ENCODE measurements at regions not wholly inside any gene's neighbourhood (a gene's known extent, or its start where the extent isn't known, plus 50 kb on each side); places are given as distances from the start of the nearest gene placed in this dataset.

DNA sequence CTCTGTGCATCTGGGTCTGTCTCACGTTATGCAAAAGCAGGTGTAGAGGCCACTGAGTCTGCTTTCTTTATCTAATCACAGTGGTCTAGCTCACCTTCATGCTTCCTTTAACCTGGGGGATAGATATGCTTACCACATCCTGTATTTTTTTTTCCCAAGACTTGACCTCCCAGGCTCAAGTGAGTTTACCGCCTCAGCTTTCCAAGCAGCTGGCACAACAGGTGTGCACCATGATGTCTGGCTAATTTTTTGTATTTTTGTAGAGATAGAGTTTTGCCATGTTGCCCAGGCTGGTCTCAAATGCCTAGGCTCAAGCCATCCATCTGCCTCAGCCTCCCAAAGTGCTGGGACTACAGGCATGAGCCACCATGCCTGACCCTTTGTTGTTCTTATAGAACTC is 236.0 kb downstream of the ATP23 start:
- DNase-seq (ENCODE audit: unreplicated experiment): no peak
- Mint-ChIP-seq H3K4me3 (ENCODE audit: unreplicated experiment) (no peak overlapping the region), H3K9me3 (ENCODE audit: unreplicated experiment) (no peaks in the 10 kb centered on the region), H3K36me3 (ENCODE audit: insufficient read depth, unreplicated experiment) (no peaks in the 10 kb centered on the region), H3K27me3 (ENCODE audit: insufficient read depth, unreplicated experiment) (no peaks in the 10 kb centered on the region), H3K4me1 (ENCODE audit: insufficient read depth, unreplicated experiment) (no peaks in the 10 kb centered on the region), H3K27ac (ENCODE audit: low read depth, unreplicated experiment) (no peak overlapping the region)
- no TSS peak for BruUV-seq (replicated peaks)
- intact Hi-C loops (cut with micrococcal nuclease): no loop called here
- ChIA-PET POLR2A (no interaction called here), CTCF (interaction anchor here (1.1 kb wide), 1 partner anchor 56 kb away, joined by 3 read pairs; no protein-coding TSS in a partner anchor)
- TF ChIP-seq, protein P1, sequence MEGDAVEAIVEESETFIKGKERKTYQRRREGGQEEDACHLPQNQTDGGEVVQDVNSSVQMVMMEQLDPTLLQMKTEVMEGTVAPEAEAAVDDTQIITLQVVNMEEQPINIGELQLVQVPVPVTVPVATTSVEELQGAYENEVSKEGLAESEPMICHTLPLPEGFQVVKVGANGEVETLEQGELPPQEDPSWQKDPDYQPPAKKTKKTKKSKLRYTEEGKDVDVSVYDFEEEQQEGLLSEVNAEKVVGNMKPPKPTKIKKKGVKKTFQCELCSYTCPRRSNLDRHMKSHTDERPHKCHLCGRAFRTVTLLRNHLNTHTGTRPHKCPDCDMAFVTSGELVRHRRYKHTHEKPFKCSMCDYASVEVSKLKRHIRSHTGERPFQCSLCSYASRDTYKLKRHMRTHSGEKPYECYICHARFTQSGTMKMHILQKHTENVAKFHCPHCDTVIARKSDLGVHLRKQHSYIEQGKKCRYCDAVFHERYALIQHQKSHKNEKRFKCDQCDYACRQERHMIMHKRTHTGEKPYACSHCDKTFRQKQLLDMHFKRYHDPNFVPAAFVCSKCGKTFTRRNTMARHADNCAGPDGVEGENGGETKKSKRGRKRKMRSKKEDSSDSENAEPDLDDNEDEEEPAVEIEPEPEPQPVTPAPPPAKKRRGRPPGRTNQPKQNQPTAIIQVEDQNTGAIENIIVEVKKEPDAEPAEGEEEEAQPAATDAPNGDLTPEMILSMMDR (IDR thresholded peaks at IDR 0.05; ENCODE audit: unreplicated experiment): no peak

DNA sequence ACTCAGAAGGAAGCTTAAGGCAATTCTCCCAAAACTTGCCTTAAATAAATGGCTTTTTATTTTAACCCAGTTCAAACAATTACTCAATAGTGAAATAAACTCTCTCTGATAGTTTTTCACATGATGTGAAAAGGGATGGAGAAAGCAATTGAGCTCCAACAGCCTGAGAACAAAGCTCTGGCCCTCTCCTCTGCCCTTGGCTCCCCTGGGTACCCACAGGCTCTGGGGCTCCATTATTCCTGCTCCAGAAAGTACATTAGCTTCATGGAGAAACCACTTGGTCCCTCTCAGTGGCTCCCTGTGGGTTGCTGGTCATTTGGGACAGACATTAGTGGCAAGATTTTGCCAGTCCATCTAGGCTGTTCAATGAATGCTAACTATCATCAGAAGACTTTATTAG is 242.8 kb downstream of the ATP23 start:
- intact Hi-C loops (cut with micrococcal nuclease): no loop called here
- no peak overlapping the region for H3K4me3 Mint-ChIP-seq (ENCODE audit: unreplicated experiment)
- POLR2A ChIA-PET: no interaction called here

DNA sequence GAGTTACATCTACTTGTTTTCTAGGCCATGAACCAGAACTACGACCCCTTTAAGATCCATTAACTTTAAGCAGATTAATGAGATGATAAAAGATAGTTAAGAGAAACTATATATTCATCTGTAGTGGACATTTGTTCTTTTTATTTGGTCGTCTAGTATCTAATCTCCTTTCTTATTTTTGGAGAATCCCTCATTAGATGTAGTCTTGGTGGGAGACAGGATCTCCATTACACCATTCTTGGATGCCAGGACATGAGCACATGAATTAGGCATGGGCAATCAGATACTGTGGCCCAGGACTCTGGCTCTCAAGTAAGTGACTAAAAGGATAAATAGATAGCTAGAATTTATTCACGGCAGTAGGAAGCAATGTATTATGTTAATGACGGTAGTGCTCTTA is 245.0 kb downstream of the ATP23 start:
- no peak overlapping the region for H3K4me3 Mint-ChIP-seq (ENCODE audit: unreplicated experiment)
- no peaks in the 10 kb centered on the region for H3K27me3 Mint-ChIP-seq (ENCODE audit: insufficient read depth, unreplicated experiment)
- no peaks in the 10 kb centered on the region for H3K9me3 Mint-ChIP-seq (ENCODE audit: unreplicated experiment)
- no peaks in the 10 kb centered on the region for H3K4me1 Mint-ChIP-seq (ENCODE audit: insufficient read depth, unreplicated experiment)
- intact Hi-C loops (cut with micrococcal nuclease): no loop called here
- DNase-seq (ENCODE audit: unreplicated experiment): no peak
- H3K36me3 Mint-ChIP-seq (ENCODE audit: insufficient read depth, unreplicated experiment): no peaks in the 10 kb centered on the region
- TF ChIP-seq, protein P1 (IDR thresholded peaks at IDR 0.05; ENCODE audit: unreplicated experiment): no peak
- H3K27ac Mint-ChIP-seq (ENCODE audit: low read depth, unreplicated experiment): no peak overlapping the region
- BruUV-seq (replicated peaks): no TSS peak
- ChIA-PET POLR2A (no interaction called here), CTCF (interaction anchor here (0.5 kb wide), 1 partner anchor 120 kb away, joined by 4 read pairs; no protein-coding TSS in a partner anchor)

More for the DNA sequence above, 242.8 kb downstream of the ATP23 start:
- H3K36me3 Mint-ChIP-seq (ENCODE audit: insufficient read depth, unreplicated experiment): no peaks in the 10 kb centered on the region
- CTCF ChIA-PET: interaction anchor here (0.6 kb wide), 1 partner anchor 866 kb away, joined by 3 read pairs; no protein-coding TSS in a partner anchor
- H3K27me3 Mint-ChIP-seq (ENCODE audit: insufficient read depth, unreplicated experiment): no peaks in the 10 kb centered on the region
- no peaks in the 10 kb centered on the region for H3K4me1 Mint-ChIP-seq (ENCODE audit: insufficient read depth, unreplicated experiment)
- no TSS peak for BruUV-seq (replicated peaks)
- TF ChIP-seq, protein P1 (IDR thresholded peaks at IDR 0.05; ENCODE audit: unreplicated experiment): no peak
- no peak for DNase-seq (ENCODE audit: unreplicated experiment)
- no peaks in the 10 kb centered on the region for H3K9me3 Mint-ChIP-seq (ENCODE audit: unreplicated experiment)
- no peak overlapping the region for H3K27ac Mint-ChIP-seq (ENCODE audit: low read depth, unreplicated experiment)

DNA sequence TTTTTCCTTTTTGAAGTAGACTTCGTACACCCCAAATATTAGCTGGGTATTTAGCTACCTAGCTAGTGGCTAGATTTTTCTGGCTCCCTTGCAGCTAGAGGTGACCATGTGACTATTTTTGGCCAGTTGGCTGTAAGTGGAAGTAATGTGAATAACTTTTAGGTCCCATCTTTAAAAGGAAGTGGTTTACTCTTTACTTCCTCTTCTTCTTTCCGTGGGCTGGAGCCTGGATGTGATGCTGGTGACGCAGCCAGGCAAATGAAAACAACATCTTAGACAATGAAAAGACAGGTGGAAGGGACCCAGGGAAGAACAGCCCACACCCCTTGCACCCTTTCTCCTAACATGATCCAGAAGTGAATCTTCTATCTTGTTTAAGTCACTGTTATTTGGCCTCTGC is 245.5 kb downstream of the ATP23 start:
- CTCF ChIA-PET: no interaction called here
- POLR2A ChIA-PET: no interaction called here
- Mint-ChIP-seq H3K4me1 (ENCODE audit: insufficient read depth, unreplicated experiment) (no peaks in the 10 kb centered on the region), H3K36me3 (ENCODE audit: insufficient read depth, unreplicated experiment) (no peaks in the 10 kb centered on the region), H3K4me3 (ENCODE audit: unreplicated experiment) (no peak overlapping the region), H3K27me3 (ENCODE audit: insufficient read depth, unreplicated experiment) (no peaks in the 10 kb centered on the region), H3K9me3 (ENCODE audit: unreplicated experiment) (no peaks in the 10 kb centered on the region), H3K27ac (ENCODE audit: low read depth, unreplicated experiment) (no peak overlapping the region)
- no peak for DNase-seq (ENCODE audit: unreplicated experiment)
- BruUV-seq (replicated peaks): no TSS peak
- intact Hi-C loops (cut with micrococcal nuclease): no loop called here
- TF ChIP-seq, protein P1 (IDR thresholded peaks at IDR 0.05; ENCODE audit: unreplicated experiment): no peak

Data from MCF 10A (cell line).